Vagina (tissue), 2 donors: ENCODE measurements at regions not wholly inside any gene's neighbourhood (a gene's known extent, or its start where the extent isn't known, plus 50 kb on each side); places are given as distances from the start of the nearest gene placed in this dataset.

Experiments used
- CTCF ChIP-seq, 3 experiments: fragments of 450-650 bp in 2 of 3; fragments of 200-600 bp in 1 of 3; sonication (generic) in 1 of 3; IDR thresholded peaks; one replicate each; pipeline ENCODE4 v1.5.1; 2017 to 2019; ENCODE audit warnings: antibody characterized with exemption in 3 of 3, mild to moderate bottlenecking in 2 of 3, moderate library complexity in 2 of 3
- POLR2A ChIP-seq, 2 donors: fragments of 450-650 bp; IDR thresholded peaks; one replicate each; pipeline ENCODE4 v1.6.1; 2017; ENCODE audit warnings: antibody characterized with exemption in 2 of 2, mild to moderate bottlenecking in 2 of 2, moderate library complexity in 2 of 2
- POLR2AphosphoS5 ChIP-seq, 2 donors: sonication (generic); formaldehyde crosslinking; IDR thresholded peaks; one replicate each; pipeline ENCODE4 v1.9.0; 2017; ENCODE audit warnings: antibody characterized with exemption in 2 of 2, mild to moderate bottlenecking in 2 of 2, low read depth in 1 of 2; ENCODE audit not compliant: insufficient read depth in 1 of 2

DNA sequence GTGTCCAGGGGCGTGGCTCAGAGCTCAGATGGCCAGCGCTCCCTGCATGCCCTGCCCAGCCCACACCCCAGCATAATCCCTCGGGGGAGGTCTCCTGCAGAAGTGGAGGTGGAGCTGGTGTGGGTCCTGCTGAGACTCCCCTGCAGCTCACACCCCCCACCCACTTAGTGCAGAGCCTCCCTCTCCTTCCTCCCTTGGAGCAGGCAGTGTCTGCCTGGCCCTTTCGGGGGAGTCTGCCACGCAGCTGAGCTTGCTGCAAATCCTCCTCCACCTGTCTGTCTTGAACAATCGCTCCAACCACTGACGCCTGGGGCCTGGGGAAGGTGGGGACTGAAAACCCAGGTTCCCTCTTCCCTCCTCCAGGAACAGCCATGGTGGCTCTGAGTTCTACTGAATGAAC is 219.7 kb upstream of the PPP2R2D start:
- no peak for TF ChIP-seq CTCF (IDR thresholded peaks at IDR 0.05)
- TF ChIP-seq POLR2A (IDR thresholded peaks at IDR 0.05), result no peak
- TF ChIP-seq POLR2AphosphoS5 (IDR thresholded peaks at IDR 0.05; ENCODE audit: insufficient read depth in 1 of 2, low read depth in 1 of 2), result no peak
